Epithelial cell of esophagus (primary cell): ENCODE measurements at regions not wholly inside any gene's neighbourhood (a gene's known extent, or its start where the extent isn't known, plus 50 kb on each side); places are given as distances from the start of the nearest gene placed in this dataset.

ENCODE experiments used
- DNase-seq: peaks from one replicate; pipeline ENCODE4 v3.0.0; 2010; ENCODE audit warnings: low read depth
- H3K4me3 ChIP-seq: 2 replicates; pipeline ENCODE4 v1.5.1; 2011; ENCODE audit warnings: mild to moderate bottlenecking, low read length, control low read depth
- TF ChIP-seq, protein P1 (sequence below): IDR thresholded peaks from 2 replicates; pipeline ENCODE4 v1.5.1; 2011; ENCODE audit warnings: low read depth, mild to moderate bottlenecking, low read length, control low read depth, inconsistent platforms; ENCODE audit not compliant: insufficient read depth; ENCODE audit errors: missing control alignments

DNA sequence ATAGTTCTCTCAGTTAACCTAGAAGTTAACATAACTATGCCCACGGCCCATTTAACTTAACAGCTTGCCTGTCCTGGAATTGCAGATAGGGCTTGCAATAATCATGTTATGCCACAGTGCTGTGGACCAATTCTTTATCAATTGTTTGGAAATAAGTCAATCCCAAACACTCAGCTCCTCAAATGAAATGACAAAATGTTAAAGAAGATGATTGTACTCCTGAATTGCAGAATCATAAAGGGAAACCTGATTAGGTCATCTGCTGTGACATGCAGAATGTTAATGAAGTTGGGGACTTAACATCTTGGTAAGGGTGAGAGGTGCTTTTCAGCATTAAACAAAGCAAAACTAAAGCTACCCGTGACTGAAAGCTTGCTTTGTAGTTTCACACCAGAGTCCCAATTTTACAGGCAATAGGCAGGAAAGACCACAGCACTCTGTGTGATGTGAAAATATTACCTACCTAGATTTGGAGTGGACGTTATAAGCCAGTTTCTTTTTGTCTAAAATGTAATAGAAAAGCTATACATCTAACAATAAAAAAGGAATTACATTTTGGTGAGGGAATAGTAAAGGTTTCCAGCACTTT is 364.0 kb downstream of the GPD2 start:
- TF ChIP-seq, protein P1, sequence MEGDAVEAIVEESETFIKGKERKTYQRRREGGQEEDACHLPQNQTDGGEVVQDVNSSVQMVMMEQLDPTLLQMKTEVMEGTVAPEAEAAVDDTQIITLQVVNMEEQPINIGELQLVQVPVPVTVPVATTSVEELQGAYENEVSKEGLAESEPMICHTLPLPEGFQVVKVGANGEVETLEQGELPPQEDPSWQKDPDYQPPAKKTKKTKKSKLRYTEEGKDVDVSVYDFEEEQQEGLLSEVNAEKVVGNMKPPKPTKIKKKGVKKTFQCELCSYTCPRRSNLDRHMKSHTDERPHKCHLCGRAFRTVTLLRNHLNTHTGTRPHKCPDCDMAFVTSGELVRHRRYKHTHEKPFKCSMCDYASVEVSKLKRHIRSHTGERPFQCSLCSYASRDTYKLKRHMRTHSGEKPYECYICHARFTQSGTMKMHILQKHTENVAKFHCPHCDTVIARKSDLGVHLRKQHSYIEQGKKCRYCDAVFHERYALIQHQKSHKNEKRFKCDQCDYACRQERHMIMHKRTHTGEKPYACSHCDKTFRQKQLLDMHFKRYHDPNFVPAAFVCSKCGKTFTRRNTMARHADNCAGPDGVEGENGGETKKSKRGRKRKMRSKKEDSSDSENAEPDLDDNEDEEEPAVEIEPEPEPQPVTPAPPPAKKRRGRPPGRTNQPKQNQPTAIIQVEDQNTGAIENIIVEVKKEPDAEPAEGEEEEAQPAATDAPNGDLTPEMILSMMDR = no peak
- H3K4me3 ChIP-seq = no peak overlapping the region
- DNase-seq = no peak

DNA sequence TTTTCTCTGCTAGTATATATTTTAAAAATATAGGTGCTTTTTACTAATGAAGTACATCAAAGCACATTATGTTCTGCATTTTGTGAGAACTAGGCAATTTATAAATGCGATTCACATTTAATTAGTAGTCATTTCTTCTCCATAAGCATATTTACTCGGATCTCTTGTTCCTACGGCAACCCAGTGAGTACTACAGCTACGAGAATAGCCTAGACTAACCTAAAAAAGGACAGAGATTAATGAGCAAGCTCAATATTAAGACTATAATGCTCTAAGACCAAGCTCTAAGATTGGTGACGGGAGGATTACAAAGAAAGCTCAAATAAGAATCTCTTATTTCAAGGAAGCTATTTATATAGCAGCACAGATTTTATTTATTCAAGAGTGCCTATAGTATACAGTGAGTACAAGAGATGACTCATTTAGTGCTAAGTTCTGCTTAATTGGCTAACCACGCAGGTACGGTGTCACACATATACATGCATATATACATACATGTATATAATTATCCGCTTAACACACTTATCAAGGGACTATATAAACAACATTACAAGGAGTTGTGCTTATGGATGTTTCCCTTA is 364.7 kb downstream of the GPD2 start:
- no peak overlapping the region for H3K4me3 ChIP-seq
- peak; percentile 49 for DNase-seq
- TF ChIP-seq, protein P1 = no peak

DNA sequence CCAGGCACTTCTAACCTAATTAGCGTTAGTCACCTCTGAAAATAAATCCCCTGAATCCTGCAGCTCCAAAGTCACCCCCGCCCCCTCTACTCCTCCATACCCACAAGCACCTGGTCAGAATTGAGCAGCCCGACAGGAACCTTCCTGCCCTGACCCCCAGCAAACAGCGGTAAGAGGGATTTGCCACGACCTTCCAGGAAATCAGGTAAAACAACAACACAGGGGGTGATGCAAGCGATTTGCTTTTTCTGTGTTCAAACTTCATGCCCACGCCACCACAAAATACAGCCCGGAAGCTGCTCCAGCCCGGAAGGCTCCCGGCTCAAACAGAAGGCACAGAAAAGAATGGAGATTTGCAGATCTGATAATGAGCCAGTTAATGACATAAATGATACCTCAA is 367.1 kb downstream of the GPD2 start:
- H3K4me3 ChIP-seq = peak overlapping the region; percentile 6
- TF ChIP-seq, protein P1 = no peak
- peak; percentile 14 for DNase-seq

DNA sequence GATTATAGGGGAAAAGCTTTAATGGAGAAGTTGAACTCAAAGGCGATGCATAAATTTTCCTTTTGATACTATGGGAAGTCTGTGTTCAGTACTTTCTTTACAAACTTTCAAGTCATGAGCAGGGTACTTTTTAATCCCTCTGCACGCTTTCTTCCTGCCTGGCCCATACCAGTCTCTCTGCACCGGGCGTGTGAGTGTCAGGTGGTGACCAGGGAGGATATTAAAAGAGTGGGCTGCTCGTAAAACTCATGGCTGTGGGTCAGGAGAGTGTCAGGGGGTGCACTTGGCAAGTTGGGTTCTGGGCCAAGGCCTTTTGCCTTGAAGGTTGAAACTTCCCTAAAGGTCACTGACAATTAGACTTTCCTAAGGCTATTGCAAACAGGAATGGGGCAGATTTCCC is 367.8 kb downstream of the GPD2 start:
- no peak overlapping the region for H3K4me3 ChIP-seq
- TF ChIP-seq, protein P1 = no peak
- no peak for DNase-seq

DNA sequence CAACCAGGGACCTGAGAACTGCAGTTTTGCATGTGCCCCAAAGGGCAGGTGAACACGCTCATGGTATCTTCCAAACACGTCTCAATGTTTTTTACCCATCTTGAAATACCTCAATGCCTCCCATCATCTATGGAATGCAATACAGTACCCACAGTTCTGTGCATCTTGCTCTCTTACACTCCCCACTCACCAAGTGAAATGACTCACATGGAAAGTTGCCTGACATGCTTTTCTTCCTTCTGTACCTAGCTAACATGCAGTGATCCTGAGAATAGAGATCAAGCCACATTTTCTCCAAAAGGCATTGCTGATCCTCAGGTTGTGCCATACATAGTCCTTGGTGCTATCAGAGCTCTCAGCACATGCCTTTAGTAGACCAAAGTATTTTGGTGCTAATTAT is 373.9 kb downstream of the GPD2 start:
- H3K4me3 ChIP-seq = no peak overlapping the region
- DNase-seq = peak; percentile 72
- TF ChIP-seq, protein P1 = no peak

DNA sequence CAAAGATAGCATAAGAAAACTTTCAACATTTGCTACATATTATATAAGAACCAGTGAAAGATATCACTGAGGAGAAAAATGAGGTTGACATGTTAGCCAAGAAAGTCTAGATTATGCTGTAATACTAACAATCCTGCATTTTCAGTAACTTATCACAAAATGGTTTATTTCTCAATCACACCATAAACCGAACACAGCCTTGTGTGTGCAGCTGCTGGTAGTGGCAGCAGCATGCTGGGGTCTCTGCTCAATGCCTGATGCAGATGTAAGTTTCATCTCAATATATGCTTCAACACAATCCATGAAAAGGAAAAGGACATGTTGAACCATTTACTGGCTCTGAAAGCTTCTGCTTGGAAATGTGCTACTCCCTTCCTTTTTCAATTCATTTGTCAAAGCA is 376.3 kb downstream of the GPD2 start:
- no peak overlapping the region for H3K4me3 ChIP-seq
- TF ChIP-seq, protein P1 = no peak
- DNase-seq = no peak

DNA sequence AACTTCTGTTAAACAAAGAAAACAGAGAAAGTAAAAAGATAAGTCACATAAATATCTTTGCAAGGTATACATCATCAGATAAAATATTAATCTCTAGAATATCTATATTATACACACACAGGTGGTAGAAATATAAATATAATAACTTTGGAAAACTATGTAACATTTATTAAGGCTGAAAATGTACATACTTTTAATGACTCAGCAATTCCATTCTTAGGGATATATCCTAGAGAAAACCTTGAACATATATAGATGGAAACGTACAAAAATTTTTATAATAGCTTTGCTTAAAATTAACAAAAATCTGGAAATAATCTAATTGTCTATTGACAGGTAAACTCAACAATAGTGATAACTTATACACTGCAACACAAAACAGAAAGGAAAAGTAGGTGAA is 381.3 kb downstream of the GPD2 start:
- TF ChIP-seq, protein P1 = no peak
- no peak overlapping the region for H3K4me3 ChIP-seq
- no peak for DNase-seq
